Activated CD8-positive, alpha-beta memory T cell treated with anti-CD3 and anti-CD28 coated beads for 36 hours (primary cell): ENCODE measurements at regions not wholly inside any gene's neighbourhood (a gene's known extent, or its start where the extent isn't known, plus 50 kb on each side); places are given as distances from the start of the nearest gene placed in this dataset.

ENCODE experiments used
- CTCF ChIA-PET: fragments of 350-600 bp; sonication (Branson Sonifier 250); formaldehyde crosslinking; loops from one replicate; lab custom pipeline; 2021; ENCODE audit warnings: antibody characterized with exemption; lab: Charles Lee
- POLR2A ChIA-PET: fragments of 350-600 bp; sonication (Branson Sonifier 250); formaldehyde crosslinking; loops from one replicate; lab custom pipeline; 2021; ENCODE audit warnings: antibody characterized with exemption; lab: Charles Lee

DNA sequence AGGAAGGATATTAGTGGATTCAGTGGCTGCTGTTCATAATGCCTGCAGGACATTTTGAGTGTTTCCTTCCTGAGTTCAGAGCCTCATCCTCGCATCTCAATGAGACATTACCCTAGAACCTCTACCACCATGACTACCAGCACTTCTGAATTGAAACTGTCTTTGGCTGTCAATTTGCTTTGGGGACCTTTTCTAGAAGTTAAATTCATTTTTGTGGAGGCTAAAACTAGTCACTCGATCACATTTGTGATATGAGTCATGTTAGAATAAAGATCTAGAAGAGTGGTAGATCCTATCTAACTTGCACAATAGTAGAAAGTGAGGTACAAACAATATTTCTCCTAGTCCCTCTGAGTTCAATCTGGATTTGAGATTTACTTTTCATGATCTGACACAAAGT, 124.9 kb downstream of the KCNRG start:
- CTCF ChIA-PET: no interaction called here
- POLR2A ChIA-PET: no interaction called here

DNA sequence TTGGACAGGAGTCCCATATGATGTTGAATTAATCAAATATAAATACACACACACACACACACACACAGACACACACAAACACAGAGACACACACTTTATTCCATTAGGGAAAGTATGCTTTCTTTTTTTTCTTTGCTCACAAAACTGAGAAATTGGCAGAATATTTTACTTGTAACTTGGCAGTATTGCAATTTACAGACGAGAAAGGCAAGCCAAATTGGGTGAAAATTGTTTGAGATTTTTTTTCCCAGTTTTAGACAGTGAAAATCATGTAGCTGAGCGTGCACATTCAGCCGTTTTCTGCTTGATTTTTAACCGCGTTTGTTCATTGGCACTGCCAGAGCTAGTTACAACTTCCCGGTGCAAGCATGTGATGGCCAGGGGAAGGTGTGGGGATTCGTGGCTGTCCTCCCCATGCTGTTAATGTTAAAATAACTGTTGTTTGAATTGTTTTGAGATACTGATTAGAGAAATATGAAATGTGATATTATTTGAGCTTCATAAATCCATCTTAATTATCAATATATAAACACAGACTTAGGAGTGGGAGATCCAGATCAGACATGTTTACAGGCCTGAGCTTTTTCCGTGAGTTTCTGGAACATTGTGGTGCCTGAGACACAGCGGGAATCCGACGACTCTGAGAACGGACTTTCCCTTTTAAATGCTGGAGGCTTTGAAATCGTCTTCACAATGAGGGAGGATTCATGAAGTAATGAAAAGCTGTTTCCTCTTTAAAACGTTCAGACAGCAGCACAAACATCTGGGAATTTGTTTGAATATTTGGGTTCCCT, 125.5 kb downstream of the KCNRG start:
- ChIA-PET CTCF (no interaction called here), POLR2A (interaction anchor here (0.5 to 0.7 kb wide), 2 partner anchors 10 to 14 kb away, joined by 3 to 5 read pairs; no protein-coding TSS in a partner anchor)

DNA sequence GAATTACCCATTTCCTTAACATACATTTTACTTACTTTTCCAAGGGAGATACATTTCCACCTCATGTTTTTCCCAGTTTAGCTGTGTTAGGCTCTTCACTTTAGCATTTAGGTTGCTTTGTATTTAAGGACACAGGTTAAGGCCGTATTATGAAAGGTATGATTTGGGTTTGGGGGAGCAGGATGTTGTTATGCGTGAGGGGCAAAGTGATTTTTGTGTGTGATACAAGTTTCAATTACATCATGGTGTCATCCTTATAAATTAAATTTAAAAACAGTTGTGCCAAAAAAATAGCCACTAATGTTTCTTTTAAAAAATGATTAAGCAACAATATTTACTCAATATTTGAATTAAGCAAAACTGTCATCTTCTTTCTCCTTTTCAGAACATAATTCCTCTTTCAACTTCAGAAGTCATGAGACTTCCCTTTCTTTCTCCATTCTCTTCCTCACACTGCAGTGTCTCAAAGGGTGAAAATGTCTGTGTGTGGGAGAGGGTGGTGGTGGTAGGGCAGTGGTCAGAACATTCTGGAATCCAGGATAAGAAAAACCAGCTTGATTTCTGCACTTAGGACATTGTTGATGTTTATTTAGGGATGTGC, 126.2 kb downstream of the KCNRG start:
- ChIA-PET POLR2A (interaction anchor here (0.5 kb wide), 1 partner anchor 10 kb away, joined by 5 read pairs; no protein-coding TSS in a partner anchor), CTCF (no interaction called here)

DNA sequence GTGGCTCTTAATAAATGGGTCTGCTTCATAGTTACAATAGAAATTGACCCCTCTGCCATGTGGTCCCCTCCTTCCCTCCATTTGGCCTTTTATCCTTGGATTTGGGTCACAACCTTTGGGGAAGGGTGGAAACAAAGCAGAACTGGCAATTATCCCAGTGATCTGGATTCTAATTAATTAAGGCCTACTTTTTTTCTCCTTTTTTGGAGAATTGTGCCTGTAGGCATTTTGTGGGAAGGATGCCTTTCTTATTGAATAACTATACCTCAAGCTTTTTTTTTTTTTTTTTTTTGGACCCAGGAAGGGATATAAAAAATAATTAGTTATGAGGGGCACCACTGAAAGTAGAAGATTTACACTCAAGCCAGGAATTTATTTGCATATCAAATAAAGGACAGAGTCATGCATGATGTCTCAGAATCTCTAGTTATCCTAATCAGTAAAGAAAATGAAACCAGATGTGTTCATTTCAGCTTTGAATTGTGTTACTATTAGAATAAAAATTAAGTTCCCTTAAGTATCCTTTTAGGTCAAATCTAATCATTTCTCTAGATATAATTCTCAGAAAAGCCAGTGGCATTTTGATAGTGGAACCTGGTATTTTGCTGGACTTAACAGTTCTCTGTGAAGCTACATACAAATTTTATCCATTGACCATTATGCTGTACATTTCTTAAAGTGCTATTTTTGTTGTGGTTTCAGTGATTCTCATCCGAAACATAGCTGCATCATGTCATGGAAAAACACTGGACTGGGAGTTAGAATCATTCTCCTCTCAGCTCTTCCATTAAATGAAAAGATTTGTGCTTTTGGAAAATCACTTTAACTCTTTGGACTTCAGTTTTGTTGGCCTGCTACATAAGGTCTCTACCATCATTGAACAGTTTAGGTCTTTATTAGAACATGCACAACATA, 129.3 kb downstream of the KCNRG start:
- ChIA-PET POLR2A (interaction anchor here (0.6 kb wide), 1 partner anchor 44 kb away, joined by 5 read pairs; no protein-coding TSS in a partner anchor), CTCF (no interaction called here)

DNA sequence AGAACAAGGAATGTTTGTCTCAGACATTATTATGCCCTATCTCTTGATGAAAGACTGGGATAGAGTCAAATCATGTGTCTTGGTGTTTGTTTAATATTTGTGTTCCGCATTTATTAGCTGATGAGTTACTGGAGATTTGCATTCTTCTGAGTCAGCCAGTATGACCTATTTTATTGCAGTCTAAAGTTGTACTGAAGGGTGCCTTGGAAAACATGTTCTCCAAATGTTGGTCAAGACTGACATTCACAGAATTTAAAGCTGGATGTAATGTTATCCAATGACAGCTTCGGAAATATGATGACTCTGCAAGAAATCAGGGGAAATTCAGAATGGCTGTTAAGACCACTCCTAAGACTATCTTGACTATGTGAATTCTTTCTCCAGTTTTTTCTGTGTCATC, 134.0 kb downstream of the KCNRG start:
- ChIA-PET CTCF (no interaction called here), POLR2A (no interaction called here)

DNA sequence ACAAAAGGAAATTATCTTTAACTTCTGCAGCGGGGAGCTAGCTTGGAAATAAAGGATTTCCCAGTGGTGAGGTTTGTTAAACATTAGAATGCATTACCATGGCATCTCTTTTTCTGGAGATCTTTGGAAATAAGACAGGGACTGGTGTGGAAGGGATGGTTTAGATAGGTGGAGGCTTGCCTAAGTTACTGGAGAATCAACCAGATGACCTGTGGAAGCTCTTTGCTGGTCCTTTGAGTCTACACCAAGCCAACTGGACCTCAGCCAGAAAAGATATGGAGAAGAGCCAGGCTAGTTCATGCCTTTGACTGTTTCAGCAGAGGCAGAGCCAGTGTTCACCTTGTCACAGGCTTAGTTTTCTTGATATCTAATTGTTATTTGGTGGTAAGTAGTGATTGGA, 134.7 kb downstream of the KCNRG start:
- POLR2A ChIA-PET: no interaction called here

DNA sequence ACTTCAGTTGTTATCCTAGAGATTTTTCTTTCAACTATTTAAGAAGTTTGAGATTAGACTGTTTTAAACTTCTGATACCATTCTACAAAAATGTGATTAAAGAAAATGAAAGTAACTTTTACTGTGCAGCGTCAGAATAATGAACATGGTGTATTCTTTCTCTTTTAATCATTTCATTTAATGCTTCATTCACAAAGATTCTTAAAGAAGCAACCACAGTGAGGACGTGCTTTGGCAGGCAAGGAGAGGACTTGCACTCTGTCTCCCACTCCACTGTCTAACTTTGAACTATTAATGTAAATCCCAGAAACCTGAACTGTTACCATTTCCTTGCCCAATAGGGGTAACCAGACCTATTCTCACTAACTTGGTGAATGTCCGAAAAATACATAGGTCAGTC, 137.0 kb downstream of the KCNRG start:
- POLR2A ChIA-PET: no interaction called here
- CTCF ChIA-PET: no interaction called here

More for the DNA sequence above, 134.7 kb downstream of the KCNRG start:
- CTCF ChIA-PET: no interaction called here

DNA sequence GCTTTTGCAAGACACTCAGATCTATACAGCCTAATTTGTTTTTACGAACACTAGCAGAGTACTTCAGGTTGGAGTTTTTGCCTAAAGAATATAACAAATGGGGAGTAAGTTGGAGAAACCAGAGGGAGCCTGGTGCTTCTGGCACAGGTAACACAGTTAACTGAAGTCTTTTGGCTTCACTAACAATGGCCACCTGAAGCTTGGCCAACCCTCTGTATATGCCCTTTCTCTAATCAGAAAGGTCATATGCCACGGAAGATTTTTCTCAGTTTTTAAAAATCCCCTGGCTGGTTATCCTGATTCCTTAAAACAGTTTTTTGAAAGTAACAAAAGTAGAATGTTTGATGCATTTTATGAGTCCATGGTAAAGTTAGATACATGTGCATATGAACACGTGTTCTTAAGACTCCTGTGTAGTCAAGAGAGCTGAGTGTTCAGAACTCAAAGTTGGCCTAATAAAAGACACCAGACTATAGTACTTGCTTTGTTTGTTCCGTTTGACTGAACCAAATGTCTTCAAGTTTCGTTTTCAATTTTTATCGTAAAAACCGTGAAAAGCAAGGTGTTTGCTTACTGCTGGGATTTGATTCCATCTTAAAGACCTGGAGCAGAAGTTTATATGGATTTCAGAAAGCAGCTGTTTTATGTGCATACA, 137.5 kb downstream of the KCNRG start:
- POLR2A ChIA-PET: no interaction called here
- CTCF ChIA-PET: no interaction called here

DNA sequence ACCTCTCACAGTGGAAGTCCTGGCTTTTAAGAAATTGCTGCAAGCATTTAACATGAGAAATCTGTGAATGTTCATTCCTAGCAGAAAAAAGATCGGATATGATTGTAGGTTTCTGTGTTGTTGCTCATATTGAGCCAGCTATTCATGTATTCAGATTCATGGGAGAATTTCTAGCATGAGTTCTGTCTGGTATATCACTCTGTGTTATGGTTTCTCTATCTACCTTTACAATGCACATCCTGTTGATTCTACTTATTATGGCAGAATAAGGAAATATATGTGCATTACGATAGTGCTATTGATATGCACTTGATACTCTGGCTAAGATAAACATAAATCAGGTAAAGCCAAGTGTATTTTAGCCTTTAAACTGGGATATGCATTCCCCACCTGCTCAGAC, 138.2 kb downstream of the KCNRG start:
- CTCF ChIA-PET: no interaction called here

DNA sequence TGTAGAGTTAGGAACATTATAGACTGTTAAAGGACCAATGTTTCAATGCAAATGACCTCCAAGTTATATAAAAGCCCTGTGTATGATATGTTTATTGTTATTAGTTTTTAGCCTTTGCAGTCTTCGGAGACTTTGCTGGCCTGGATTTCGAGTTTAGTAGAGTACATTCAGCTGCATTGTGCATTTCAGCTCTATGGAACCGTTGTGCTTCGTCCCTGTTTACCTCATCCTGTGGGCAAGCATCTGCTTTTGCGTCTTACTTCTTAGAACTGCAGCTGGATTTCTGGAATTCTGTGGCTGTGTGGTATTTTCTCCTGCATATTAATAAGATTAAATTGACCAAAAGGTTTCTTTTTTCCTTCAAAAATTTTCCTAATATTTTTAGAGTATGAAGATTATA, 138.6 kb downstream of the KCNRG start:
- CTCF ChIA-PET: no interaction called here
- POLR2A ChIA-PET: no interaction called here

More for the DNA sequence above, 138.2 kb downstream of the KCNRG start:
- POLR2A ChIA-PET: no interaction called here

DNA sequence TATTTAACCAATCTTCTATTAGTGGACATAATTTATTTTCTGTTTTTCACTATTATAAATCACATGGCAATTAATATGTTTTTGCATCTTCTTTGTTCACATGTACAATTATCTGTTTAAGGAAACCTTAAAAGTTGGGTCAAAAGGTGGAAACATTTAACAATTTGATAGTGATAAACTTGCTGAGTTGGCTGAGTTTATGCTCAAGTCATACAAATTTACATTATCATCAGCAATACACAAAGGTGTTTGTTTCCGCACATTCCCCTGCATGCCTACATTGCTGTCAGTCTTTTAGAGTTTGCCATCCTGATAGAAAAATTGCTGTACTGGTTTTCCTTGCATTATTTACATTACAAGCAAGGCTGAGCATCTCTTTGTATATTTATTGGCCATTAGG, 139.5 kb downstream of the KCNRG start:
- CTCF ChIA-PET: no interaction called here
- POLR2A ChIA-PET: no interaction called here

DNA sequence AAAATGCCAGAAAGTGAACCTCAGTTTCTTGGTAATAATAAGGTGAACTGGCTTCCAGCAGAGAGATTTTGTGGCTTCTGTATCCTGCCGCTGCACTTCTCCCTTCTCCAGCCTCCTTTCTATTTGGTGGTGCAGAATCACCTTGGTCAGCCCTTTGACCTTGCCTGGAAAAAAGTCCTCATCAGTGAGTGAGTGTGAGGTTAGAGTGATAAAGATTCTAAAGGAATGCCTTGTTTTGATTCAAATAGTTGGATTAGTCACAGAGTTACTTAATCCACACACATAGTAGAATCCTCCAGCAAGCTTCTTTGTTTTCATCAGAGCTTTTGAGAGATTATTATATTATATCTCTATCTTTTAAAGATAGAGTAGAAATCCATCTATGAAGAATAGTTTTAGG, 140.9 kb downstream of the KCNRG start:
- ChIA-PET CTCF (no interaction called here), POLR2A (no interaction called here)

DNA sequence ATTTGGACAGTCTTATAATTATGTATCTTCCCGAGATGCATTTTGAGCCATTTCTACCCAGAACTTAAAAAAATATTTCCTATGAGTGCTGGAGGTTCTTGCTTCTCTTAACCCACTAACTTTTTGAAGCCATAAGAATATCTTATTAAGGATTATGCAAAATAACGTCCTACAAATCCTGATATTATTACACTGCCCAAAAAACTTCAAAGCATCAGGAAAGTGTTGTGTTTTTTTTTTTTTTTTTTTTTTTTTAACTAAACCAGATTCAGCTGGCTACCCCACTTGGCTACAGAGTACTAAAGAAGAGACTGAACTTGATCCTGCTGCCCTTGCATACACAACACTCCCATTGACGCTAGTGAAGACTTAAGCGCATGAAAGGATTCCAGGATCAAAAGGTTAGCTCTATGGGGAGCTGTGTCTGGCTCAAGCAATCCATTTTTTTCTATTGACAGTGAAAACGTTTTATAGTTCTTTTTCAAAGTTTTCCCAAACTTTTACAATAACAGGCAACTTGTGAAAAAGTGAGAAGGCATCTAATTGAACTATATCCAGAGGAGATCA, 141.4 kb downstream of the KCNRG start:
- POLR2A ChIA-PET: no interaction called here
- CTCF ChIA-PET: no interaction called here

DNA sequence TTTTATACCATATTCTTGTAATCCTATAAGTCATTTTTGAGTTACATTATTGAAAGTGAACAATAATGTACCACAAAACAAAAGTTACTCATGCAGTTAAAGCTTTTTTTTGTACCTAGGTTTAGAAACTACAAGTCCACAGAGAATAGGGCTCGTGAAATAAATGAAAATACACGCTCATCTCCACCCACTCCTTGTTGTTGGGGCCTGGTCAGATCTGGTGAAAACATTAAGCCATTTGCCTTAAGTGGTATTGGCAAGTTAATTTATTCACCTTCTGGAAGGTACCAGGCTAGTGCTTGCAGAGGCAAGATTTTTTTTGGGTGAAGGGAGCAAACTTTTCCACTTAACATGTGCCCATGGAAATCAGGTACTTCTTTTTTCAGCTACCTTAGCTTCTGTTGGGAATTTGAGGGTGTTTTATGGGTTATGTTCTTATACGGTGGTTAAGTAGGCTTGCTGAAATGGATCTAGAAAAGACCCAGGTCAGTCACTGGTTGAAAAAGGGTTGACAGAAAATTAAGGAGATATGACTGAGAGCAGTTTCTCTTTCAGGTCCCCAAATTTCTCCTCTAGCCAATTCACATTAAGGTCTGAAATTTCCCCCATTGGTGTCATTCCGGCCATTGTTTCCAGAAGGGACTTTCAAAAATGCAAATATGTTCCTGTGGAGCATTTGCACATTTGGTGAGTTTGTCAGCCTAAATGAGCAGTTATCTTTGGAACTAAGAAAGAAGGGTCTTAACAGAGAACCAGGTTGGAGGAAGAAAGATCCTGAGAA, 143.3 kb downstream of the KCNRG start:
- ChIA-PET CTCF (no interaction called here), POLR2A (no interaction called here)

DNA sequence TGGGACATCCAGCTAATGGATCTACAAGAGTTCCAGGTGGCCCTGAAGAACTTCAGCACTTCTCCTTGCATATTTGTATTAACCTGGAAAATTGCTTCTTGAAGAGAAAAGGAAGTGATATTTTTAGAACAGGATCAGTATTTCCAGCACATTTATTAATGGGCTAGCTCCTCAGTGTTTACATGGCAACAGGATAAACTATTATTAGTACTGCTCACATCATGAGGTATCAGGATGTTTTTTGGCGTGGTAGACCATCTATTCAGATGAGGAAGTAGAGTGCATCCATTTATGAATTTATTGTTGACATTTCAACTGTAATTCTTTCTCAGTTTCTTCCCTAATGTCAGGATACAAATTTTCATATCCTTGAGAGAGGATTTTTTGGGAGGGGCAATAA, 144.4 kb downstream of the KCNRG start:
- ChIA-PET CTCF (interaction anchor here (0.7 kb wide), 1 partner anchor 9 kb away, joined by 3 read pairs; no protein-coding TSS in a partner anchor), POLR2A (no interaction called here)

DNA sequence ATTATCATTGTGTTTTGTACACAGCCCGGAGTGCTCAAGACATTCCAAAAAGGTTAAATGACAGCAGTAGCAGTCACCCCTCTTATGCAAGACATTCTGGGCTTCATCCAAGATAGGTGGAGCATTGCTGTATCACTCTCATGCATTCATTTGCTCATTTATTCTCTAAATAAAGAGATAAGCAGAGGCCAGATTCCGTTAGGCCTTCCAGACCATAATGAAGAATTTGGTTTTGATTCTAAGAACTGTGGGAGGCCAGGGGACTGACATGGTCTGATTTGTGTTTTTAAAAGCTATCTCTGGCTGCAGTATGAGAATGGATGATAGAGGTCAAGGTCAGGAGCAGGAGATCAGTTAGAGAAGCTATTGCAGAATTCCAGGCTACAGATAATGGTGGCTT, 145.8 kb downstream of the KCNRG start:
- ChIA-PET POLR2A (no interaction called here), CTCF (no interaction called here)

DNA sequence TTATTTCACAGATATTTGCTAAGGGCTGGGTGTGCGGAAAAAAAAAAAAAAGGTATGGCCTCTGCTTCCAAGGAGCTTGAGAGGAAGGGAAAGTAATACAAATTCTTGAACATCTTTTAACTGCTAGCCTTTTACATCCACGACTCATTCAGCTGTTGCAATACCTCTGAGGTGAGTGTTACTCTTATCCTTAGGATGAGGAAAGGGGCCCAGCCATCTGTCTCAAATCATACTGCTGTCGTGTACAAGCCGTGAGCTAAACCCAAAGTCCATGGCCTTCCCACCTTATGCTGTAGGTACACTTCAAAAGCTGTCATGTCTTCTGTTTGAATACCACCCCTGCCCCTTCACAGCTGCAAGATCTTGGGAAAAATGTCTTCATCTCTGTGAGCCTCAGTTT, 146.8 kb downstream of the KCNRG start:
- POLR2A ChIA-PET: no interaction called here
- CTCF ChIA-PET: no interaction called here

DNA sequence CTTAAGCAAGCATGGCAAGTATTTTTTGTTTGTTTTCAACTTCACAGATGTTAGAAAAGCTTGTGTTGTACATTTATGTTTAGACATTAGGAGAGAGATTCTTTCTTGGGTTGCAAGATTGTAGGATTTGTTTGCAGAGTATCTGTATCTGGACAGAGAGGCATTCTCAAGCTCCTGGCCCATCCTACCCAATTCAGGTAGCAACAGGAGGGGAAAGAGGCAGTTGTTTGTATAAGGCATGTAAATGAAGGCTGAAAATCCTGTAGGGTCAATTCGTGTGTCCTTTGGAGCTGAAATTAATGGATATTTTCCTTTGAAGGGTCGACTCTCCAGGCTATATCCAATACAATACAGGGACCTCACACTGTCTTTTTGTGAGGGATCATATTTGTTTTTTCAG, 147.3 kb downstream of the KCNRG start:
- POLR2A ChIA-PET: no interaction called here

More for the DNA sequence above, 147.3 kb downstream of the KCNRG start:
- CTCF ChIA-PET: no interaction called here
